Lower lobe of right lung (tissue), 2 donors: ENCODE measurements at regions not wholly inside any gene's neighbourhood (a gene's known extent, or its start where the extent isn't known, plus 50 kb on each side); places are given as distances from the start of the nearest gene placed in this dataset.

Source experiments
- ATAC-seq, 2 donors: fragments of 200-7000 bp; cut with Tn5 transposase; one replicate each; pipeline ENCODE4 v1.9.1; 2020 to 2022; ENCODE audit warnings: mild to moderate bottlenecking in 2 of 2, moderate library complexity in 2 of 2
- DNase-seq: peaks from one replicate; pipeline ENCODE4 v3.0.0-alpha.2; 2020
- H3K27ac ChIP-seq: fragments of 200-600 bp; one replicate; pipeline ENCODE4 v1.8.0; 2022
- H3K27me3 ChIP-seq: fragments of 200-600 bp; one replicate; pipeline ENCODE4 v1.8.0; 2022; ENCODE audit warnings: low read depth
- H3K36me3 ChIP-seq: fragments of 200-600 bp; one replicate; pipeline ENCODE4 v1.8.0; 2022; ENCODE audit warnings: mild to moderate bottlenecking
- H3K4me1 ChIP-seq: fragments of 200-600 bp; one replicate; pipeline ENCODE4 v1.8.0; 2022
- H3K4me3 ChIP-seq: fragments of 200-600 bp; one replicate; pipeline ENCODE4 v1.8.0; 2022; ENCODE audit warnings: mild to moderate bottlenecking
- H3K9me3 ChIP-seq: fragments of 200-600 bp; one replicate; pipeline ENCODE4 v1.8.0; 2022
- intact Hi-C: fragments of 100-400 bp; cut with DNase I; formaldehyde crosslinking; loops from one replicate; pipeline ENCODE4 v1.11.0; 2022
- TF ChIP-seq, protein P1 (sequence below): fragments of 200-600 bp; IDR thresholded peaks from one replicate; pipeline ENCODE4 v1.8.0; 2022; ENCODE audit warnings: antibody characterized with exemption, mild to moderate bottlenecking
- donor health status: DM: no; HTN: yes; CAD: no; lungs with severe emphysema.

DNA sequence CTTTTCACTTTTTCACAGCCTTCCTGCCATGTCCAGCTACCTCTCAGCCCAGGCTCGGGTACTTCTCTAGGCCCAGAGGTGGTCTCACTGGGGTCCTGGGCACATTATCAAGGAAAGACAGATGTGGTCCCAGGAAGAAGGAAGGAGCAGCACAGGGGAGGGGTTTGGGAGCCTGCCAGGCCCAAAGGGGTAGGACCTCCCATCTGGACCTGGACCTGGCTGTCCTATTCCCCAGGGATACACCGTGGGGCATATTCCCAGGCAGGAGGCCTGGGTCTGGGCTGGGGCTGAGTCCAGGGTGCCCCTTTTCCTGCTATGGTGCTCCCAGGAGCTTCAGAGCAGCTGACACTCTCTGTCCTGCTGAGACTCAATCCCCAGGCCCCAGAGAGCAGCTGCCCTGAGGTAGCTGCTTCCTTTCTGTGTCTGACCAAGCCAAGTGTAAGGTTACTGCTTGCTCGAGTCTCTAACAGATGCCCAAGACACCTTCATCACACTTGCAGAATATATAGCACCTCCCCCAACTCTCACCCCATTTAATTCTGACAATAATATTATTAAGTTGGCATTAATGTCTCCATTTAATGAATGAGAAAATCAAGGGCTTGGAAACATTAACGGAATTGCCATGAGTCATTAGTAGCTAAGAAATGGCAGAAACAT is 232.0 kb downstream of the BUD13 start:
- DNase-seq (no peak), ATAC-seq (no peak)
- TF ChIP-seq, protein P1, sequence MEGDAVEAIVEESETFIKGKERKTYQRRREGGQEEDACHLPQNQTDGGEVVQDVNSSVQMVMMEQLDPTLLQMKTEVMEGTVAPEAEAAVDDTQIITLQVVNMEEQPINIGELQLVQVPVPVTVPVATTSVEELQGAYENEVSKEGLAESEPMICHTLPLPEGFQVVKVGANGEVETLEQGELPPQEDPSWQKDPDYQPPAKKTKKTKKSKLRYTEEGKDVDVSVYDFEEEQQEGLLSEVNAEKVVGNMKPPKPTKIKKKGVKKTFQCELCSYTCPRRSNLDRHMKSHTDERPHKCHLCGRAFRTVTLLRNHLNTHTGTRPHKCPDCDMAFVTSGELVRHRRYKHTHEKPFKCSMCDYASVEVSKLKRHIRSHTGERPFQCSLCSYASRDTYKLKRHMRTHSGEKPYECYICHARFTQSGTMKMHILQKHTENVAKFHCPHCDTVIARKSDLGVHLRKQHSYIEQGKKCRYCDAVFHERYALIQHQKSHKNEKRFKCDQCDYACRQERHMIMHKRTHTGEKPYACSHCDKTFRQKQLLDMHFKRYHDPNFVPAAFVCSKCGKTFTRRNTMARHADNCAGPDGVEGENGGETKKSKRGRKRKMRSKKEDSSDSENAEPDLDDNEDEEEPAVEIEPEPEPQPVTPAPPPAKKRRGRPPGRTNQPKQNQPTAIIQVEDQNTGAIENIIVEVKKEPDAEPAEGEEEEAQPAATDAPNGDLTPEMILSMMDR, result no peak
- Histone ChIP-seq H3K36me3 (no peaks in the 10 kb centered on the region), H3K27ac (no peak overlapping the region), H3K9me3 (no peaks in the 10 kb centered on the region), H3K27me3 (peaks cover 17% of the 10 kb centered on the region), H3K4me3 (no peak overlapping the region), H3K4me1 (no peaks in the 10 kb centered on the region)
- intact Hi-C loops, result no loop called here

DNA sequence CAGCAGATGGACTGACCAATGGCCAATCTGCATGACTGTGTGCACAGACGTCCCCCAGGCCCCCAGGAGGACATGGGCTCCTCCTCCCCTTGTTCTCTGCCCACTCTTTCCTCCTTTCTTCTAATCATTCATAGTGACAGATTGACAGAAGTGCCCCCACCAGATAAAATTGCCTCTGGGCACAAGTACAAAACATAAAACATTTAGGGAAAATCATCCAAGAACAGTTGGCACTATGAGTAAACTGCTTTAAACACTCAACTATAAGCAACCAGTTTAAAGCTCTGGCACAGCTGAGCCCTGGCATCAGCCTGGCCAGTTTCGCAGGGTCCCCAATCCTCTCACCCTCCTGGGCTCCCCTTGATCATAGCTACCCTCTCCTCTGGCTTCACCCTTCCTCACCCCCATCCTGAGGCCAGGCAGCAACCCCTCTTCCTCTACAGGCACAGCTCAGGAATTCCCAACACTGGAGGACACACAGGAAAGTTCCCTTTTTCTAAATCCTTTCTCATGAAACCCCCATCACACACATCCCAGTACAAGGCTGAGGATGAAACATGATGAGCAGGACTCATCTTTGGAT is 232.9 kb downstream of the BUD13 start:
- no peak overlapping the region for H3K27ac ChIP-seq
- TF ChIP-seq, protein P1, result no peak
- H3K4me3 ChIP-seq, result no peak overlapping the region
- peaks cover 17% of the 10 kb centered on the region for H3K27me3 ChIP-seq
- H3K36me3 ChIP-seq, result no peaks in the 10 kb centered on the region
- ATAC-seq, result no peak
- H3K9me3 ChIP-seq, result no peaks in the 10 kb centered on the region
- intact Hi-C loops, result no loop called here
- no peaks in the 10 kb centered on the region for H3K4me1 ChIP-seq
- DNase-seq, result no peak

DNA sequence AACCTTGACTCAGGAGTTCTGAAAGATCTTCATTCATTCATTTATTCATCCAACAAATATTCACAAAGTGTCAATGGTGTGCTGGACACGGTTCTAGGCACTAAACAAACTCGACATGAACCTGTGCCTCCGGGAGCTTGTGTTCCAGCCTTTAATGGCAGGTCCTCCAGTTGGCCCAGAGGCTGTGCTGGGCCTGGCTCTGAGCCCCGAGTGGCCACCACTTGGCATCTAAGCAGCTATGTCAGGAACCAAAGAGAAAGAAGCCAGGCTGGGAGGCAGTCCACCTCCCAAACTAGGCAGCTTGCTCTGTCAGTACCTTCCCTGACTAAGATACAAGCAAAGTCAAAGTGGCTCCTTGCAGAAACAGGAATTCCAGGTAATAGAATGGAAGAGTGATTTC is 233.6 kb downstream of the BUD13 start:
- TF ChIP-seq, protein P1, result no peak

DNA sequence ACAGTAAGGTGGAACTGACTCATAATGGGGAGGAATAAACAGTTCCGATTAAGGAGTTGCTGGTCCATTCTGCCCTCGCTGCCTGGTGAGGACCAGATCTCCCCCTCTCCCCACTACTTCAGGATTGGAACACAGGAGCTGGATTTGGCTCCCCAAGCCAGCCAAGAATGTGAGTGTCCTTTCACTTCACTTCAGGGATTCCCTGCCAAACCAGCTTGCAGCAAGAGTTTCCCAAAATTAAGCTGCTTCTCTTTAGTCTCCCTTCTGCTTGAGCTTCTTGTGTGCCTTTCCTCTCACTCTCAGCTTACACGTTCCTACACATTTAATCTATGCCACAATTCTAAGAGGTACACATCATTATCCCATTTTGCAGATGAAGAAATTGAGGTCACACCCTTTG is 234.1 kb downstream of the BUD13 start:
- ATAC-seq (no peak), DNase-seq (no peak)
- Histone ChIP-seq H3K9me3 (no peaks in the 10 kb centered on the region), H3K36me3 (no peaks in the 10 kb centered on the region), H3K27ac (no peak overlapping the region), H3K4me3 (no peak overlapping the region), H3K27me3 (peaks cover 17% of the 10 kb centered on the region), H3K4me1 (no peaks in the 10 kb centered on the region)
- TF ChIP-seq, protein P1, result no peak
- intact Hi-C loops, result no loop called here

More for the DNA sequence above, 233.6 kb downstream of the BUD13 start:
- Histone ChIP-seq H3K9me3 (no peaks in the 10 kb centered on the region), H3K27ac (no peak overlapping the region), H3K27me3 (peaks cover 17% of the 10 kb centered on the region), H3K4me1 (no peaks in the 10 kb centered on the region), H3K36me3 (no peaks in the 10 kb centered on the region), H3K4me3 (no peak overlapping the region)
- intact Hi-C loops, result no loop called here
- DNase-seq (no peak), ATAC-seq (no peak)

DNA sequence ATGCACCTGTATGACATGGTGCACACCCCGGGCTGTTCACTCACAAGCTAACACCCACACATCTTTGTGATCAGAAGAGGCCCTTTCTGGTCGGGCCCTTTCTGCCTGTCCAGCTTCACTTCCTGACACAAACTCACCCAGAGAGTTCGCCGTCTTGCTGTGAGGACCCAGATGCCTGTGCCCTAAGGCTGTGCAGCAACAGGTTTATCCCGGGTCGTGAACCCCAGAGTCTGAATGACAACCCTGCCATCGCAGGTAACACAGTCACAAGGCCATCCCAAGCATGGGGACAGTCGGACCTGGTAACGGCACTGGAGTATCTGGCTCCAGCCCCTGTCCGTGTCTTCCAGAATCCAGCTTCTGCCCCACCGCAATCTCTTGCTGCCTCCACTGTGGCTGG is 235.1 kb downstream of the BUD13 start:
- intact Hi-C loops, result no loop called here
- peaks cover 21% of the 10 kb centered on the region for H3K27me3 ChIP-seq
- no peaks in the 10 kb centered on the region for H3K36me3 ChIP-seq
- DNase-seq, result no peak
- TF ChIP-seq, protein P1, result no peak
- H3K4me3 ChIP-seq, result no peak overlapping the region
- no peaks in the 10 kb centered on the region for H3K4me1 ChIP-seq
- no peak for ATAC-seq
- no peaks in the 10 kb centered on the region for H3K9me3 ChIP-seq
- no peak overlapping the region for H3K27ac ChIP-seq
